PC-9 (cell line): ENCODE measurements at regions not wholly inside any gene's neighbourhood (a gene's known extent, or its start where the extent isn't known, plus 50 kb on each side); places are given as distances from the start of the nearest gene placed in this dataset.

Experiments used
- EZH2 ChIP-seq: fragments of 200-600 bp; sonication (generic); IDR thresholded peaks from 2 replicates; pipeline ENCODE4 v1.8.0; 2017; ENCODE audit warnings: antibody characterized with exemption, low read depth
- TF ChIP-seq, protein P1 (sequence below): fragments of 200-600 bp; sonication (generic); conservative IDR thresholded peaks from 2 replicates; pipeline ENCODE4 v1.6.1; 2017; ENCODE audit warnings: mixed run types, antibody characterized with exemption, mild to moderate bottlenecking, moderate library complexity

DNA sequence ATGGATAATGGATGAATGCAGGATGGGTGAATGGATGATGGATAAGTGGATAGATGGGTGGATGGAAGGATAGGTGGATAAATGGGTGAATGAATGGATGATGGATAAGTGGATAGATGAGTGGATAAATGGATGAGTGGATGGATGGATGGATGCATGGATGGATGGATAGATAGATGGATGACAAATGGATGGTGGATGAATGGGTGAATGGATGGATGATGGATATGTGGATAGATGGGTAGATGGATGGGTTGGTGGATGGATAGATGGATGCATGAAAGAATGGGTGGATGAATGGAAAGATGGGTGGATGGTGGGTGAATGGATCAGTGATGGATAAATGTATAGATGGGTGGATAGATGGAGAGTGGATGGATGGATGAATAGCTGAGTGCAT lies 564.8 kb downstream of the MIAT start:
- TF ChIP-seq, protein P1, sequence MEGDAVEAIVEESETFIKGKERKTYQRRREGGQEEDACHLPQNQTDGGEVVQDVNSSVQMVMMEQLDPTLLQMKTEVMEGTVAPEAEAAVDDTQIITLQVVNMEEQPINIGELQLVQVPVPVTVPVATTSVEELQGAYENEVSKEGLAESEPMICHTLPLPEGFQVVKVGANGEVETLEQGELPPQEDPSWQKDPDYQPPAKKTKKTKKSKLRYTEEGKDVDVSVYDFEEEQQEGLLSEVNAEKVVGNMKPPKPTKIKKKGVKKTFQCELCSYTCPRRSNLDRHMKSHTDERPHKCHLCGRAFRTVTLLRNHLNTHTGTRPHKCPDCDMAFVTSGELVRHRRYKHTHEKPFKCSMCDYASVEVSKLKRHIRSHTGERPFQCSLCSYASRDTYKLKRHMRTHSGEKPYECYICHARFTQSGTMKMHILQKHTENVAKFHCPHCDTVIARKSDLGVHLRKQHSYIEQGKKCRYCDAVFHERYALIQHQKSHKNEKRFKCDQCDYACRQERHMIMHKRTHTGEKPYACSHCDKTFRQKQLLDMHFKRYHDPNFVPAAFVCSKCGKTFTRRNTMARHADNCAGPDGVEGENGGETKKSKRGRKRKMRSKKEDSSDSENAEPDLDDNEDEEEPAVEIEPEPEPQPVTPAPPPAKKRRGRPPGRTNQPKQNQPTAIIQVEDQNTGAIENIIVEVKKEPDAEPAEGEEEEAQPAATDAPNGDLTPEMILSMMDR, result no peak
- no peak for TF ChIP-seq EZH2
